PC-3 (cell line): ENCODE measurements at regions not wholly inside any gene's neighbourhood (a gene's known extent, or its start where the extent isn't known, plus 50 kb on each side); places are given as distances from the start of the nearest gene placed in this dataset.

Experiments used
- EZH2 ChIP-seq: fragments of 300-600 bp; sonication (generic); IDR thresholded peaks from one replicate; pipeline ENCODE4 v1.6.1; 2017; ENCODE audit warnings: antibody characterized with exemption, mild to moderate bottlenecking, low read length; ENCODE audit not compliant: unreplicated experiment
- EZH2phosphoT487 ChIP-seq: fragments of 300-600 bp; sonication (generic); IDR thresholded peaks from 2 replicates; pipeline ENCODE4 v1.6.1; 2018; ENCODE audit warnings: mild to moderate bottlenecking, antibody characterized with exemption, low read length, borderline replicate concordance
- TF ChIP-seq, protein P1 (sequence below): fragments of 300-600 bp; sonication (generic); conservative IDR thresholded peaks from 2 replicates; pipeline ENCODE4 v1.5.1; 2017; ENCODE audit warnings: antibody characterized with exemption, low read depth, mild to moderate bottlenecking, low read length

DNA sequence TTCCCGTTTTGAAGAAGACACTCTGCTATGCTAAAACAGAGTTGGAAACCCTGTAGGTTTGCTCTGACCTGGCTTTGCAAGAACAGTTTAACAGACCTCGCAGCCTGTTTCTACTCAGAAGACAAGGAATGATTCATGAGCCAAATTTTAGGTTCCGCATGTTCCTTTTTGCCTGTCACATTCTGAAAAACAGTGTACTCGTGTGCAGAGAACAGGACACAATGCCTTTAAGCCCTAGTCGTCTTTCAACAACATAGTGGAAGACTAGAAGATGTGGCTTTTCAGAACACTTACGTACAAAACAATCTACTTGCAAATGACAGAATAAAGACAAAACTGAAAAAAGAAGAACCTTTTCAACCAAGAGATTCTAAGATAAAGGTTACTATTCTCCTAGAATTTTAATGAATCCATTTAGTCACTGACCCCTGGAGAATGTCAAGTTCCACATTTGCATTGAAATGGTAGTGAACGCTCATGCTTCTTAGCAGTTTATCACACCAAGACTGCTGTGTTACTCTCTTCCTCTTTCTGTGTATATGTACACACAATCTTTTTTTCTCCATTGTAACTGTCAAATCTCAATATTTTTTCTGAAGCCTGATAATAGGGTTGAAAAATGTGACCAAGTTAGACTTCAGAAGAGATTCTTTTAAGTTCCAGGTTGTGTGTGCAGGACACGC lies 220.7 kb upstream of the NRSN1 start:
- TF ChIP-seq, protein P1, sequence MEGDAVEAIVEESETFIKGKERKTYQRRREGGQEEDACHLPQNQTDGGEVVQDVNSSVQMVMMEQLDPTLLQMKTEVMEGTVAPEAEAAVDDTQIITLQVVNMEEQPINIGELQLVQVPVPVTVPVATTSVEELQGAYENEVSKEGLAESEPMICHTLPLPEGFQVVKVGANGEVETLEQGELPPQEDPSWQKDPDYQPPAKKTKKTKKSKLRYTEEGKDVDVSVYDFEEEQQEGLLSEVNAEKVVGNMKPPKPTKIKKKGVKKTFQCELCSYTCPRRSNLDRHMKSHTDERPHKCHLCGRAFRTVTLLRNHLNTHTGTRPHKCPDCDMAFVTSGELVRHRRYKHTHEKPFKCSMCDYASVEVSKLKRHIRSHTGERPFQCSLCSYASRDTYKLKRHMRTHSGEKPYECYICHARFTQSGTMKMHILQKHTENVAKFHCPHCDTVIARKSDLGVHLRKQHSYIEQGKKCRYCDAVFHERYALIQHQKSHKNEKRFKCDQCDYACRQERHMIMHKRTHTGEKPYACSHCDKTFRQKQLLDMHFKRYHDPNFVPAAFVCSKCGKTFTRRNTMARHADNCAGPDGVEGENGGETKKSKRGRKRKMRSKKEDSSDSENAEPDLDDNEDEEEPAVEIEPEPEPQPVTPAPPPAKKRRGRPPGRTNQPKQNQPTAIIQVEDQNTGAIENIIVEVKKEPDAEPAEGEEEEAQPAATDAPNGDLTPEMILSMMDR = no peak
- TF ChIP-seq EZH2 (no peak), EZH2phosphoT487 (no peak)
